ENCODE measurements at regions not wholly inside any gene's neighbourhood (a gene's known extent, or its start where the extent isn't known, plus 50 kb on each side); places are given as distances from the start of the nearest gene placed in this dataset.

- H3K4me3 ChIP-seq (replicated peaks in 1 of 2; ENCODE audit: low read depth in 2 of 2, low read length in 2 of 2), result no peak overlapping the region
- TF ChIP-seq, protein P1, sequence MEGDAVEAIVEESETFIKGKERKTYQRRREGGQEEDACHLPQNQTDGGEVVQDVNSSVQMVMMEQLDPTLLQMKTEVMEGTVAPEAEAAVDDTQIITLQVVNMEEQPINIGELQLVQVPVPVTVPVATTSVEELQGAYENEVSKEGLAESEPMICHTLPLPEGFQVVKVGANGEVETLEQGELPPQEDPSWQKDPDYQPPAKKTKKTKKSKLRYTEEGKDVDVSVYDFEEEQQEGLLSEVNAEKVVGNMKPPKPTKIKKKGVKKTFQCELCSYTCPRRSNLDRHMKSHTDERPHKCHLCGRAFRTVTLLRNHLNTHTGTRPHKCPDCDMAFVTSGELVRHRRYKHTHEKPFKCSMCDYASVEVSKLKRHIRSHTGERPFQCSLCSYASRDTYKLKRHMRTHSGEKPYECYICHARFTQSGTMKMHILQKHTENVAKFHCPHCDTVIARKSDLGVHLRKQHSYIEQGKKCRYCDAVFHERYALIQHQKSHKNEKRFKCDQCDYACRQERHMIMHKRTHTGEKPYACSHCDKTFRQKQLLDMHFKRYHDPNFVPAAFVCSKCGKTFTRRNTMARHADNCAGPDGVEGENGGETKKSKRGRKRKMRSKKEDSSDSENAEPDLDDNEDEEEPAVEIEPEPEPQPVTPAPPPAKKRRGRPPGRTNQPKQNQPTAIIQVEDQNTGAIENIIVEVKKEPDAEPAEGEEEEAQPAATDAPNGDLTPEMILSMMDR (IDR thresholded peaks at IDR 0.05; ENCODE audit: low read depth, low read length), result no peak
- DNase-seq (ENCODE audit: low read depth in 2 of 2), result no peak
Measured at GRCh38 chr5:128764601-128765310, 200.5 kb upstream of the SLC27A6 start.

- TF ChIP-seq, protein P1 (IDR thresholded peaks at IDR 0.05; ENCODE audit: low read depth, low read length), result no peak
- no peak overlapping the region for H3K4me3 ChIP-seq (replicated peaks in 1 of 2; ENCODE audit: low read depth in 2 of 2, low read length in 2 of 2)
- DNase-seq (ENCODE audit: low read depth in 2 of 2), result no peak
Measured at GRCh38 chr5:128765448-128766061, 199.7 kb upstream of the SLC27A6 start.

- H3K4me3 ChIP-seq (replicated peaks in 1 of 2; ENCODE audit: low read depth in 2 of 2, low read length in 2 of 2), result no peak overlapping the region
- TF ChIP-seq, protein P1 (IDR thresholded peaks at IDR 0.05; ENCODE audit: low read depth, low read length), result no peak
- DNase-seq (ENCODE audit: low read depth in 2 of 2), result no peak
Measured at GRCh38 chr5:128766406-128766805, 198.9 kb upstream of the SLC27A6 start.

- no peak overlapping the region for H3K4me3 ChIP-seq (replicated peaks in 1 of 2; ENCODE audit: low read depth in 2 of 2, low read length in 2 of 2)
- TF ChIP-seq, protein P1 (IDR thresholded peaks at IDR 0.05; ENCODE audit: low read depth, low read length), result no peak
- no peak for DNase-seq (ENCODE audit: low read depth in 2 of 2)
Measured at GRCh38 chr5:128770907-128771306, 194.4 kb upstream of the SLC27A6 start.

GRCh38 chr5:128772356-128772755, 192.9 kb upstream of the SLC27A6 start:
- TF ChIP-seq, protein P1 (IDR thresholded peaks at IDR 0.05; ENCODE audit: low read depth, low read length), result no peak

GRCh38 chr5:128773378-128773777, 191.9 kb upstream of the SLC27A6 start:
- peak; percentile 27 to 36 for DNase-seq (ENCODE audit: low read depth in 2 of 2)
- no peak overlapping the region for H3K4me3 ChIP-seq (replicated peaks in 1 of 2; ENCODE audit: low read depth in 2 of 2, low read length in 2 of 2)
- TF ChIP-seq, protein P1 (IDR thresholded peaks at IDR 0.05; ENCODE audit: low read depth, low read length), result no peak

More at GRCh38 chr5:128772356-128772755, 192.9 kb upstream of the SLC27A6 start:
- H3K4me3 ChIP-seq (replicated peaks in 1 of 2; ENCODE audit: low read depth in 2 of 2, low read length in 2 of 2), result no peak overlapping the region
- no peak for DNase-seq (ENCODE audit: low read depth in 2 of 2)
